ENCODE measurements at regions not wholly inside any gene's neighbourhood (a gene's known extent, or its start where the extent isn't known, plus 50 kb on each side); places are given as distances from the start of the nearest gene placed in this dataset.
A peak's percentile ranks its signal among the peaks of the same experiment; 100 is the strongest.

GRCh38 chr2:64769392-64770044 is 115.8 kb upstream of the SERTAD2 start:
- DNase-seq (ENCODE audit: low spot score), result peak; percentile 33

- DNase-seq (ENCODE audit: low spot score), result peak; percentile 30
Measured at GRCh38 chr2:64770137-64770780, 116.5 kb upstream of the SERTAD2 start.

DNA sequence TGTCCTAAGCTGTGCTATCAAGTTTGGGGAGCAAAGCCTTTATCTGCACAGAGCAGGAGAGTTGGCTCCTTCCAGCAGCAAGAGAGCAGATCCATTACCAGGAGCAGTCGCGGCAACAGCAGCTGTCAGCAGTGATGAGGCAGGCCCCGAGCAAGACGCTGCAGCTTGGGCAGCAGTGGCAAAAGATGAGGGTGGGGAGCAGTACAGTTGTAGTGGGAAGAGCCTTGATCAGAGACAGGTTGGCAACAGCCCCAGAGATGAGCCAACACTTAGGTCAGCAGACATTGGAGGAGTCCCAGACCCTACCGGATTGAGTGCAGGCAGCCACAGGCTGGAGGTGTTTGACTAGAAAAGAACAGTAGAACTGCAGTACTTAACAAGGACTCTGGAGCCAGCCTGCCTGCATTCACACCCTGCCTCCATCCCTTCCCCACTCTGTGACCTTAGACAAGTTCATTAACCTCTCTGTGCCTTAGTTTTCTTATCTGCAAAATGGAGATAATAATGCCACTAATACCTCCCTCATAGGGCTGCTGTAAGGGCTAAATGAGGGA is 117.1 kb upstream of the SERTAD2 start:
- DNase-seq (ENCODE audit: low spot score), result peak; percentile 85

DNA sequence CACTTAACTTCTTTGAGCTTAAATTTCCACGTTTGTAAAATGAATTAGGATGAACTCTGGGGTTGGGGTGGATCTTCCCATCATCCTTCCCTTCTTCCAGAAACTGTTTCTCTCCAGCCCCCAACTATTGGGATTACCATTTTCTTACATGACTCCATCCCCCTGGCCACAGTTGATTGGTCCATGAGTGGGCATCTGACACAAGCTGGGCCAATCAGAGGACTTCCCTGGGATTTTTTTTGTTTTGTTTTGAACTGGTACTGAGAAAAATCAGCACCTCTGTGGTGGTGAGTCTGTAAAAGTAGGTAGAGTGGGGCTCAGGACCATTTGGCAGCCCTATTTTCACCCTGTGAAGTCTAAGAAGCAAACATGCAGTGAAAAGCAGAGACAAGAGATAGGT is 118.0 kb upstream of the SERTAD2 start:
- DNase-seq (ENCODE audit: low spot score), result no peak

- DNase-seq (ENCODE audit: low spot score), result no peak
Measured at GRCh38 chr2:64773461-64774118, 119.9 kb upstream of the SERTAD2 start.

DNA sequence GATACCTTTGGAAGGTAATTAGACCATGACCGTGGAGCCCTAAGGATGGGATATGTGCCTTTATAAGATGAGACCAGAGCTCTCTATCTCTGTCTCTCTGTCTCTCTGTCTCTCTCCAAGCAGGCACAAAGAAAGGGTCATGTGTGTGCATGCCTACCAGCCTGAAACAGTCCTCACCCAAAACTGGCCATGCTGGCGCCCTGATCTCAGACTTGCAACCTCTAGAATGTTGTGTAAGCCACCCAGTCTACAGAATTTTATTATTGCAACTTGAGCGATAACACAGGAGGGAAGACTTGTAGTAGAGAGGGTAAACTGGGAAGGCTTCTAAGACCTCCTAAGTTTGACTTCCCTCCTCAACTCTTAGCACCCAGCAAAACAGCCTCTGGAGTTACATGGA is 124.1 kb upstream of the SERTAD2 start:
- no peak for DNase-seq (ENCODE audit: low spot score)

DNA sequence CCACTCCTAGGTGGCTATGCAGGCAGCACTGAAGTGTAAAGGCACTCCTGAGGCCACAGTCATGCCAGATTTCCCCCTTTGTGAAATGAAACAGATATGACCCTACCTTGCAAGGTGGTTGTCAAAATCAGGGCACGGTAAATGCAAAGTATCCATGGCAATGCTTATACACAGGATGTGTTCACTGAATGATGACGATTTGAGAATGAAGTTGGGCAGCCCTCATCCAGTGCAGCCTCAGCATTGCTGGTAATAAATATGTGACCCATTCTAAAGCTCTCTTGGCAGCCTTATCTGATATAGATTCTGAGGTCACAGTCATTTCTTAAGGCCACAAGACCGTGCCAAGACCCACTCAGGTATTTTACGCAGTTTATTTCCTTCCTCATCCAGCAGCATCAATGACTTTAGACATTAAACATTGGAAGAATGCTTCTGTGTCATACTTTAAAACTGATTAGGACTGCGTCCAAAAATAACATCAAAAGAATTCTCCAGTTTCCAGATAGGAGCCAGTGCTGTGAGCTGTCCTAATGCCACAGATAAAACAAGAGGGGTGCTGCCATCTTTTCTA is 125.5 kb upstream of the SERTAD2 start:
- peak; percentile 99 for DNase-seq (ENCODE audit: low spot score)

- peak; percentile 48 for DNase-seq (ENCODE audit: low spot score)
Measured at GRCh38 chr2:64780041-64780440, 126.3 kb upstream of the SERTAD2 start.

DNA sequence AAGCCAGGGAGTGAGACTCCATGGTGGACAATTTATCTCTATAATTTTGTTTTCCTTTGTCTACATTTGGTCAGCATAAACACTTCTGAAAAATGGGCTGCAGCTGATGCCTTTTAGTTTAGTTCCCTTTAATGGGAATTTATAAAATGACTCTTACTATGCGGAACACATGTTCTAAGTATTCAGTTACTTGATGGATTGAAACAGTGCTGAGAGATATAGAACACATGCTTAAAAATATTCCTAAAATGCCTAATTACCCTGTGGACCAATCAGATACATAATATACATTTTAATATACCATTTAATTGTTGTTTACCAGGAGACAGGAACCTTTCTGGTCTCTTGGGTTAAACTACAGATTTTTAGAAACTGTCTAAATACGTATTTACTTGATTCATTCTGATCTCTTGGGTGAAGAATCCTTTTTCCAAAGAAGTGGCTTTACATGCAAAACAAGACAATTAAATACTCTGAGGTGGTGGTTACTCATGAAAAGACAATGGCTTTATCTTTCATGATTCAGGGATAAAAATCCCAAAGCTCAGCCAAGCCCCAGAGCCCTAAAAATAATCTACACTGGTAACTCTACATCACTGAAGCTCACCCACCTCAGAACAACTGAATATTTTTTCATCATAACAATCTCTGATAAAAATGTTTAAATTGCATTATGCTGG is 128.1 kb upstream of the SERTAD2 start:
- peak; percentile 22 for DNase-seq (ENCODE audit: low spot score)

- no peak for DNase-seq (ENCODE audit: low spot score)
Measured at GRCh38 chr2:64784168-64785061, 130.7 kb upstream of the SERTAD2 start.

- no peak for DNase-seq (ENCODE audit: low spot score)
Measured at GRCh38 chr2:64785245-64785644, 131.5 kb upstream of the SERTAD2 start.

DNA sequence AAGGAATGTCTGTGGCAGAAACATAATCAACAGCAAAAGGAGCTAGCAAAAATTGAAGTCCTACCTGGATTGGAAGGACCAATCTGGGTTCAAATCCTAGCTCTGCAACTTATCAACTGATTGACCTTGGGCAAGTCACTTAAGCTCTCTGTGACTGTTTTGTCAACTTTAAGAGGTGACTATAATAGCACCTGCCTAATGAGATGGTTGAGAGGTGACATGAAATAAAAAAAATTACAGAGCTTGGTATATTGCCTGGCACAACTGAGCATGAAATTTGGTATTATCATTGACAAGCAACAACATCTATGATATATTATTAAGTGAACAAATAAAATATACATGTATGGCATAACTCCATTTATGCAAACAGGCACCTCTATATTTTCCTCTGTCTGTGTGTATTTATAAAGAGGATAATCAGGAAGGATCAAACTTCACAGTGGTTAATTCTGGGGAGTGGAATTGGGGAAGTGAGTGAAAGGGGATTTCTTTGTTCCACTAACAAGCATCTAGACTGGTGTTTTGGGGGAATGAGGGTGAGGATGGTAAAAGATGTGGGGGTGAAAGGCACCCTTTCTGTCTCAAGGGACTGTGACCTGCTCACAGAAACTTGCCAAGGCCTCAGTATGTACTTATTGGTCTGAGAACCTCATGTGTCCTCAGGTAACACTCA is 132.8 kb upstream of the SERTAD2 start:
- no peak for DNase-seq (ENCODE audit: low spot score)

- no peak for DNase-seq (ENCODE audit: low spot score)
Measured at GRCh38 chr2:64787019-64787365, 133.3 kb upstream of the SERTAD2 start.

GRCh38 chr2:64787698-64788097 is 134.0 kb upstream of the SERTAD2 start:
- no peak for DNase-seq (ENCODE audit: low spot score)

GRCh38 chr2:64789466-64790320 is 136.0 kb upstream of the SERTAD2 start:
- no peak for DNase-seq (ENCODE audit: low spot score)

GRCh38 chr2:64792300-64792699 is 138.6 kb upstream of the SERTAD2 start:
- DNase-seq (ENCODE audit: low spot score), result peak; percentile 56

- DNase-seq (ENCODE audit: low spot score), result peak; percentile 34
Measured at GRCh38 chr2:64792995-64793639, 139.4 kb upstream of the SERTAD2 start.

- peak; percentile 75 for DNase-seq (ENCODE audit: low spot score)
Measured at GRCh38 chr2:64793701-64794100, 140.0 kb upstream of the SERTAD2 start.

DNA sequence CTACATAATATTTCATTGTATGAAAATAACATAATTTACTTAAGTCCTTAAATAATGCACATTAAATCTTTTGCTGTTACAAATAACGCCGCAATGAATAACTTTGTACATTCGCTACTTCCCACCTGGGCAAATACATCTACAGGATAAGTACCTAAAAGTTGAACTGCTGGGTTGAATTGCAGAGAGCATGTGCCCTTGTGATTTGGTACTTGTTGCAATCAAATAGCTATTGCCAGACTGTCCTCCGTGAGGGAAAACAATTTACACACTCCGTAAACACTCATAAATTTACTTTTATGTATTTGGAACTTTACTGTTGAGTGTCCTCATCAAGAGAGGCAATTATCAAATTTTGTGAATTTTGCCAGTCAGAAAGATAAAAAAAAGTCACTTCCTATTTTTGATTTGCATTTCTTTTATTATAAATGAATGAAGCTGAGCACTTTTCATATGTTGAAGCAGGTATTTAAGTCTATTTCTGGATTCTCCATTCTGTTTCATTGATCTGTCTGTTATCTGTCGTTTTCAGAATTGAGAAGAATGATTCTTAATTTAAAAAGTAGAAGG is 140.8 kb upstream of the SERTAD2 start:
- no peak for DNase-seq (ENCODE audit: low spot score)
